Vagina (tissue), 2 donors: ENCODE measurements at regions not wholly inside any gene's neighbourhood (a gene's known extent, or its start where the extent isn't known, plus 50 kb on each side); places are given as distances from the start of the nearest gene placed in this dataset.

Experiments used
- DNase-seq, 2 donors: peaks; one replicate each; pipeline ENCODE4 v3.0.0-alpha.2; 2017; ENCODE audit errors: extremely low spot score in 2 of 2
- H3K27ac ChIP-seq: fragments of 200-600 bp; sonication (generic); one replicate; pipeline ENCODE4 v1.5.1; 2019
- H3K27me3 ChIP-seq: fragments of 200-600 bp; sonication (generic); one replicate; pipeline ENCODE4 v1.5.1; 2019
- H3K36me3 ChIP-seq, 2 donors: fragments of 200-600 bp; sonication (generic); one replicate each; pipeline ENCODE4 v1.5.1; 2017 to 2019
- H3K4me1 ChIP-seq: fragments of 200-600 bp; sonication (generic); one replicate; pipeline ENCODE4 v1.5.1; 2019
- H3K4me3 ChIP-seq, 2 donors: fragments of 200-600 bp; sonication (generic); 1 replicate in 1 of 2; 2 replicates in 1 of 2; pipeline ENCODE4 v1.5.1; 2016 to 2019
- H3K9me3 ChIP-seq: fragments of 200-600 bp; sonication (generic); one replicate; pipeline ENCODE4 v1.5.1; 2019
- POLR2A ChIP-seq, 2 donors: fragments of 450-650 bp; IDR thresholded peaks; one replicate each; pipeline ENCODE4 v1.6.1; 2017; ENCODE audit warnings: antibody characterized with exemption in 2 of 2, mild to moderate bottlenecking in 2 of 2, moderate library complexity in 2 of 2
- POLR2AphosphoS5 ChIP-seq, 2 donors: sonication (generic); formaldehyde crosslinking; IDR thresholded peaks; one replicate each; pipeline ENCODE4 v1.9.0; 2017; ENCODE audit warnings: antibody characterized with exemption in 2 of 2, mild to moderate bottlenecking in 2 of 2, low read depth in 1 of 2; ENCODE audit not compliant: insufficient read depth in 1 of 2
- intact Hi-C: fragments of 100-400 bp; cut with DNase I; formaldehyde crosslinking; loops from one replicate; pipeline ENCODE4 v1.15.1; 2023
- TF ChIP-seq, protein P1 (sequence below), 3 experiments: fragments of 450-650 bp in 2 of 3; fragments of 200-600 bp in 1 of 3; sonication (generic) in 1 of 3; IDR thresholded peaks; one replicate each; pipeline ENCODE4 v1.5.1; 2017 to 2019; ENCODE audit warnings: antibody characterized with exemption in 3 of 3, mild to moderate bottlenecking in 2 of 3, moderate library complexity in 2 of 3

DNA sequence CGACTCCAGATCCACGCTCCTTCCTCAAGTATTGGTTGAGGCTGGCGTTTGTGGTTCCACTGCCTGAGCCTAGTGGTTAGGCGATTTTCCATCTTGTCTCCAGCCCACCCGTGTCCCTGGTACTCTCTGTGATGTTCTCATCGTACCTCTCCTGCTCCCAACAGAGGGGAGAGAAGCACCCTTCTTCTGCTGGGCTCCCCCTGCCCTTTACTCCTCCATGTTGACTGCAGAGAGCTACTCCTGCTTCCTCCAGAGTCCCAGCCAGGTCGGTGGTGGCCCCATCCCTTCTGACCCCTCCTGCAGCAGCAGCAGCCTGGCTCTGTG, 164.0 kb upstream of the BCOR start:
- Histone ChIP-seq H3K4me1 (peaks cover 9% of the 10 kb centered on the region), H3K27ac (no peak overlapping the region), H3K9me3 (no peaks in the 10 kb centered on the region), H3K4me3 (no peak overlapping the region), H3K36me3 (no peaks in the 10 kb centered on the region), H3K27me3 (no peaks in the 10 kb centered on the region)
- no peak for DNase-seq
- intact Hi-C loops = no loop called here
- TF ChIP-seq POLR2AphosphoS5 (IDR thresholded peaks at IDR 0.05; ENCODE audit: insufficient read depth in 1 of 2, low read depth in 1 of 2) = no peak
- TF ChIP-seq, protein P1, sequence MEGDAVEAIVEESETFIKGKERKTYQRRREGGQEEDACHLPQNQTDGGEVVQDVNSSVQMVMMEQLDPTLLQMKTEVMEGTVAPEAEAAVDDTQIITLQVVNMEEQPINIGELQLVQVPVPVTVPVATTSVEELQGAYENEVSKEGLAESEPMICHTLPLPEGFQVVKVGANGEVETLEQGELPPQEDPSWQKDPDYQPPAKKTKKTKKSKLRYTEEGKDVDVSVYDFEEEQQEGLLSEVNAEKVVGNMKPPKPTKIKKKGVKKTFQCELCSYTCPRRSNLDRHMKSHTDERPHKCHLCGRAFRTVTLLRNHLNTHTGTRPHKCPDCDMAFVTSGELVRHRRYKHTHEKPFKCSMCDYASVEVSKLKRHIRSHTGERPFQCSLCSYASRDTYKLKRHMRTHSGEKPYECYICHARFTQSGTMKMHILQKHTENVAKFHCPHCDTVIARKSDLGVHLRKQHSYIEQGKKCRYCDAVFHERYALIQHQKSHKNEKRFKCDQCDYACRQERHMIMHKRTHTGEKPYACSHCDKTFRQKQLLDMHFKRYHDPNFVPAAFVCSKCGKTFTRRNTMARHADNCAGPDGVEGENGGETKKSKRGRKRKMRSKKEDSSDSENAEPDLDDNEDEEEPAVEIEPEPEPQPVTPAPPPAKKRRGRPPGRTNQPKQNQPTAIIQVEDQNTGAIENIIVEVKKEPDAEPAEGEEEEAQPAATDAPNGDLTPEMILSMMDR (IDR thresholded peaks at IDR 0.05) = no peak
- no peak for TF ChIP-seq POLR2A (IDR thresholded peaks at IDR 0.05)

DNA sequence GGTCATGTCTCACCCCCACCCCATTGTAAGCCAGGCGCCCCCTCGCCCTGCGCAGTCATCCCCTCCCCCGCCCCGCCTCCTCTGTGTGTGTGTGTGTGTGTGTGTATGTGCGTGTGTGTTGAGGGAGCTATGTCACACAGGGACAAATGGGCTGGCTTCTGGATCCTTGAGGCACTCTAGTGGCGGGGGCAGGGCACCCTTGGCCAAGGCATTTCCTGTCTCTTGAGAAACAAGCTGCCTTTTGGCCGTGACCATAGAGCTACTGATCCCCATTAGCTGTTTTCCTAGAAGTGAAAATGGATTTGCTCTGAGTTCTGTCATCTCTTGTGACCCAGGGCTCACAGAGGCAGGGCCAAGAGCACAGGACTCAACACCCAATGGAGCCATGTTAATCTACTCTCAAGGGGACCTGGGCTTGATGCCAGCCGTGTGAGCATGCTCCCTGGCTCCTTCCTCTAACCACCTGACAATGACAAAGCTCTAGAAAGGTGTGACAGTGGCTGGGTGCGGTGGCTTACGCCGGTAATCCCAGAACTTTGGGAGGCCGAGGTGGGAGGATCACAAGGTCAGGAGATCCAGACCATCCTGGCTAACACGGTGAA, 162.5 kb upstream of the BCOR start:
- Histone ChIP-seq H3K36me3 (no peaks in the 10 kb centered on the region), H3K4me3 (no peak overlapping the region), H3K27me3 (no peaks in the 10 kb centered on the region), H3K4me1 (no peaks in the 10 kb centered on the region), H3K9me3 (no peaks in the 10 kb centered on the region), H3K27ac (no peak overlapping the region)
- no peak for TF ChIP-seq POLR2AphosphoS5 (IDR thresholded peaks at IDR 0.05; ENCODE audit: insufficient read depth in 1 of 2, low read depth in 1 of 2)
- TF ChIP-seq, protein P1 (IDR thresholded peaks at IDR 0.05) = no peak
- TF ChIP-seq POLR2A (IDR thresholded peaks at IDR 0.05) = no peak
- no peak for DNase-seq
- intact Hi-C loops = no loop called here

DNA sequence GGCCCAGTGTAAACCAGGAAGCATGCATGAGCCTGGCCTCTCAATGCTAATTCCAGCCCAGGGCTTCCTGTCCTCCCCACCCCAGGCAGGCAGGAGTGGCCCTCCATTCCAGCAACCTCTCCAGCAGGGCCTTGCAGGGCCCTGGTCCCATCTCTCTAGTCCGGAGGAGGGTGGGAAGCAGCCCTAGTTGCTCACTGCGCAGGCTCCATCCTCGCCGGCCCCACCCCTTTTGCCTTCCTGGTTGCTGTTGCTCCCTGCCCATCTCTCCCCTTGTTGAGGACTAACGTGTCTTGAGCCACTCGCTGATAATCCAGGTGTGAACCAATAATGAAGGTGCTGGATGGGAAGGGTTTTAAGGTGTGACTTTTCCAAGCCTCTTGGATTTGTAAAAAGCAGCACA, 161.2 kb upstream of the BCOR start:
- Histone ChIP-seq H3K27me3 (no peaks in the 10 kb centered on the region), H3K36me3 (no peaks in the 10 kb centered on the region), H3K9me3 (no peaks in the 10 kb centered on the region), H3K4me1 (no peaks in the 10 kb centered on the region), H3K27ac (no peak overlapping the region), H3K4me3 (no peak overlapping the region)
- no peak for TF ChIP-seq POLR2AphosphoS5 (IDR thresholded peaks at IDR 0.05; ENCODE audit: insufficient read depth in 1 of 2, low read depth in 1 of 2)
- TF ChIP-seq, protein P1 (IDR thresholded peaks at IDR 0.05) = no peak
- TF ChIP-seq POLR2A (IDR thresholded peaks at IDR 0.05) = no peak
- DNase-seq = no peak
- intact Hi-C loops = no loop called here

DNA sequence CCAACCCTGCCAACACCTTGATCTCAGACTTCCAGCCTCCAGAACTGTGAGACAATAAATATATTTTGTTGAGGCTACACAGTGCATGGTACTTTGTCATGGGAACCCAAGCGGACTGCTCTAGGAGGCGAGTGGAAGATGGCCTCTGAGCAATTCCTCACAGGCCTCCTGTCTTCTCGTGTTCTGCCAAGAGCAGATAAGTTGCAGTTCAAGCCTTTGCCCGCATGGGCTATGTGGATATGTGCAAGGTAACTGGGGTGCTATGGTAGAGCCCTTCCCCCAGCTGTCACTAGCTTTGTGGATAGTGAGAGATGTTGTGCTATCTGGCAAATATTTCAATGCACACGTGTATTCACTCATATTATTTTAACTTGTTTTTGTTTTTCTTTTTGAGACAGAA, 156.0 kb upstream of the BCOR start:
- H3K27me3 ChIP-seq = no peaks in the 10 kb centered on the region
- intact Hi-C loops = no loop called here
- no peak overlapping the region for H3K4me3 ChIP-seq
- DNase-seq = no peak
- H3K4me1 ChIP-seq = no peaks in the 10 kb centered on the region
- no peak overlapping the region for H3K27ac ChIP-seq
- TF ChIP-seq, protein P1 (IDR thresholded peaks at IDR 0.05) = no peak
- TF ChIP-seq POLR2A (IDR thresholded peaks at IDR 0.05) (no peak), POLR2AphosphoS5 (IDR thresholded peaks at IDR 0.05; ENCODE audit: insufficient read depth in 1 of 2, low read depth in 1 of 2) (no peak)
- H3K36me3 ChIP-seq = no peaks in the 10 kb centered on the region
- H3K9me3 ChIP-seq = no peaks in the 10 kb centered on the region

DNA sequence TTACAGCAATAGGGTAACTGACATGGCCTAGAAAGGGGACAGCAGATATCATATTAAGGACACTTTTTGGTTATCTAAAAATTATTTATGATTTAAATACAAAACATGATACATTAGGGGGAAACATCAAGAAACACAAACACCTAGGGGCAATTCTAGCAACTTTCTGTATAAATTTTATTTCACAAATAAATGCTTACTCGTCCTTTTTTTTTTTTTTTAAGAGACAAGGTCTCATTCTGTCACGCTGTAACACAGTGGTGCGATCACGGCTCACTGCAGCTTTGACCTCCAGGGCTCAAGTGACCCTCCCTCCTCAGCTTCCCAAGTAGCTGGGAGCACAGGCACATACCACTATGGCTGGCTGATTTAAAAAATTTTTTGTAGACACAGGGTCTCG, 151.8 kb upstream of the BCOR start:
- TF ChIP-seq POLR2AphosphoS5 (IDR thresholded peaks at IDR 0.05; ENCODE audit: insufficient read depth in 1 of 2, low read depth in 1 of 2) (no peak), POLR2A (IDR thresholded peaks at IDR 0.05) (no peak)
- TF ChIP-seq, protein P1 (IDR thresholded peaks at IDR 0.05) = no peak

More for the DNA sequence above, 151.8 kb upstream of the BCOR start:
- Histone ChIP-seq H3K4me3 (no peak overlapping the region), H3K27me3 (no peaks in the 10 kb centered on the region), H3K27ac (no peak overlapping the region), H3K4me1 (no peaks in the 10 kb centered on the region), H3K9me3 (no peaks in the 10 kb centered on the region), H3K36me3 (no peaks in the 10 kb centered on the region)
- no peak for DNase-seq
- intact Hi-C loops = no loop called here
